ENCODE measurements at regions not wholly inside any gene's neighbourhood (a gene's known extent, or its start where the extent isn't known, plus 50 kb on each side); places are given as distances from the start of the nearest gene placed in this dataset.

- no peak overlapping the region for H3K4me3 ChIP-seq
- peaks cover 0 to under 1% (median 0%) of the 10 kb centered on the region in 9 donors for H3K4me1 ChIP-seq
- no peaks in the 10 kb centered on the region for H3K9me3 ChIP-seq
- H3K27ac ChIP-seq: no peak overlapping the region
- H3K36me3 ChIP-seq: no peaks in the 10 kb centered on the region
- WGBS, 2 donors: 67 to 71% methylated on average over 2 of the region's 2 CpGs
- intact Hi-C loops (cut with DNase I): no loop called here
- DNase-seq: no peak
- no peak for TF ChIP-seq CTCF (IDR thresholded peaks at IDR 0.05)
- ATAC-seq: no peak
- peaks cover 0 to 7% (median 0%) of the 10 kb centered on the region in 7 donors for H3K27me3 ChIP-seq
Observed at GRCh38 chr4:42712854-42713253, 55.9 kb upstream of the ATP8A1 start.

DNA sequence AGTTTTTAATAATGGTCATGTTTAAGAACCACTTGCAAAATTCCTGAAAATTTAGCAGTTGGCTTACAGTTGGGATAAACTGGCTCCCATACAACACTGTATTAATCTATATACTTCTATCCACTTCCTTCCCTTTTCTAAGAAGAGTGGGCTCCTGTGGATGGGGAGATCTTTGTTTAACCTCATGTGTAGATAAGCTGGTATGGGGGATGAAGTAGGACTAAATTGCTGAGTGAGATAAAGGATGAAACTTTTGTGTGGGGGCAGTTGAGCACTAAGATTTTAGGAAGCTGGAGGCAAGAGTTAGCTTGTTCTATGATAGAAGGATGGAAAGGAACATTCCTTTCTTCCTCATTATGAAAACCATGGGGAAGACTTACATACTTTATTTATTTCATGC, 54.6 kb upstream of the ATP8A1 start:
- ATAC-seq: no peak

DNA sequence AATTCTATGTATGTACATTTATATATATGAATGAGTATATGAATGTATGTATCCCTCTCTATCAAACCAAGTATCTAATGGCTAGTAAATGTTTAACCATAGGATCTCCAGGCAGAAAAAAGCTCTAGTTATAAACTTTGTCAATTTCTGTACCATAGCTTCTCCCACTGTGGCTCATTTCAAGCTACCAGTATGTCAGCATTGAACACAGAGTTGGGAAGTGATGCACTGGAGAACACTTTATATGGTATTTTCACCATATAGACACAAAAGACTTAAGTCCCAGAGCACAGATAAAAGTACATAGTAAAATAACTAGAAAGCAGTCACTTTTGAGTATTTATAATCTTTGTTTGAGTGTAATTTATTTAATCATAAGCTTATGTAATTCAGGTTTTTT, 53.9 kb upstream of the ATP8A1 start:
- DNase-seq (no peak), ATAC-seq (no peak)
- H3K27me3 ChIP-seq: peaks cover 0 to 7% (median 0%) of the 10 kb centered on the region in 7 donors
- H3K27ac ChIP-seq: no peak overlapping the region
- H3K9me3 ChIP-seq: no peaks in the 10 kb centered on the region
- no peak overlapping the region for H3K4me3 ChIP-seq
- no peaks in the 10 kb centered on the region for H3K36me3 ChIP-seq
- TF ChIP-seq CTCF (IDR thresholded peaks at IDR 0.05): no peak
- no peaks in the 10 kb centered on the region for H3K4me1 ChIP-seq
- intact Hi-C loops (cut with DNase I): no loop called here

More for the DNA sequence above, 54.6 kb upstream of the ATP8A1 start:
- intact Hi-C loops (cut with DNase I): no loop called here
- H3K4me1 ChIP-seq: no peaks in the 10 kb centered on the region
- H3K27ac ChIP-seq: no peak overlapping the region
- H3K9me3 ChIP-seq: no peaks in the 10 kb centered on the region
- DNase-seq: no peak
- H3K4me3 ChIP-seq: no peak overlapping the region
- H3K27me3 ChIP-seq: peaks cover 0 to 7% (median 0%) of the 10 kb centered on the region in 7 donors
- TF ChIP-seq CTCF (IDR thresholded peaks at IDR 0.05): no peak
- no peaks in the 10 kb centered on the region for H3K36me3 ChIP-seq

- H3K27me3 ChIP-seq: peaks cover 0 to 7% (median 0%) of the 10 kb centered on the region in 7 donors
- intact Hi-C loops (cut with DNase I): no loop called here
- no peak for ATAC-seq
- no peak for DNase-seq
- H3K4me3 ChIP-seq: no peak overlapping the region
- no peak overlapping the region for H3K27ac ChIP-seq
- no peaks in the 10 kb centered on the region for H3K36me3 ChIP-seq
- WGBS, 2 donors: 65 to 68% methylated on average over 5 of the region's 5 CpGs
- H3K9me3 ChIP-seq: no peaks in the 10 kb centered on the region
- TF ChIP-seq CTCF (IDR thresholded peaks at IDR 0.05): no peak
- no peaks in the 10 kb centered on the region for H3K4me1 ChIP-seq
Observed at GRCh38 chr4:42710329-42710728, 53.4 kb upstream of the ATP8A1 start.
